ENCODE measurements at regions not wholly inside any gene's neighbourhood (a gene's known extent, or its start where the extent isn't known, plus 50 kb on each side); places are given as distances from the start of the nearest gene placed in this dataset.

- Histone ChIP-seq H3K9me3 (ENCODE audit: insufficient read depth, low read depth, low read length) (no peaks in the 10 kb centered on the region), H3K4me1 (ENCODE audit: insufficient read depth, low read length) (no peaks in the 10 kb centered on the region; the same call in 1 of the 2 replicates), H3K27me3 (ENCODE audit: insufficient read depth, low read length) (no peaks in the 10 kb centered on the region), H3K9ac (ENCODE audit: low read depth, low read length) (no peak overlapping the region), H3K4me3 (ENCODE audit: low read length) (no peak overlapping the region), H3K36me3 (ENCODE audit: insufficient read depth, low read depth, low read length) (no peaks in the 10 kb centered on the region), H3K27ac (ENCODE audit: low read length) (no peak overlapping the region)
These were observed 294.0 kb upstream of the PLSCR5 start for GRCh38 chr3:146899171-146899570.

- Histone ChIP-seq H3K27ac (ENCODE audit: low read length) (no peak overlapping the region), H3K36me3 (ENCODE audit: insufficient read depth, low read depth, low read length) (no peaks in the 10 kb centered on the region), H3K27me3 (ENCODE audit: insufficient read depth, low read length) (no peaks in the 10 kb centered on the region), H3K4me1 (ENCODE audit: insufficient read depth, low read length) (no peaks in the 10 kb centered on the region; the same call in none of the 2 replicates), H3K9ac (ENCODE audit: low read depth, low read length) (no peak overlapping the region), H3K4me3 (ENCODE audit: low read length) (no peak overlapping the region), H3K9me3 (ENCODE audit: insufficient read depth, low read depth, low read length) (no peaks in the 10 kb centered on the region)
These were observed 291.6 kb upstream of the PLSCR5 start for GRCh38 chr3:146896711-146897110.

GRCh38 chr3:146895026-146895749 lies 290.0 kb upstream of the PLSCR5 start:
- no peaks in the 10 kb centered on the region for H3K9me3 ChIP-seq (ENCODE audit: insufficient read depth, low read depth, low read length)
- H3K36me3 ChIP-seq (ENCODE audit: insufficient read depth, low read depth, low read length): no peaks in the 10 kb centered on the region
- no peak overlapping the region for H3K4me3 ChIP-seq (ENCODE audit: low read length)
- H3K27ac ChIP-seq (ENCODE audit: low read length): no peak overlapping the region
- no peaks in the 10 kb centered on the region; the same call in none of the 2 replicates for H3K4me1 ChIP-seq (ENCODE audit: insufficient read depth, low read length)
- H3K9ac ChIP-seq (ENCODE audit: low read depth, low read length): no peak overlapping the region
- H3K27me3 ChIP-seq (ENCODE audit: insufficient read depth, low read length): no peaks in the 10 kb centered on the region

GRCh38 chr3:146894406-146894805 lies 289.3 kb upstream of the PLSCR5 start:
- H3K4me1 ChIP-seq (ENCODE audit: insufficient read depth, low read length): no peaks in the 10 kb centered on the region; the same call in none of the 2 replicates
- H3K9ac ChIP-seq (ENCODE audit: low read depth, low read length): no peak overlapping the region
- no peak overlapping the region for H3K4me3 ChIP-seq (ENCODE audit: low read length)
- no peaks in the 10 kb centered on the region for H3K36me3 ChIP-seq (ENCODE audit: insufficient read depth, low read depth, low read length)
- H3K27me3 ChIP-seq (ENCODE audit: insufficient read depth, low read length): no peaks in the 10 kb centered on the region
- H3K27ac ChIP-seq (ENCODE audit: low read length): no peak overlapping the region
- H3K9me3 ChIP-seq (ENCODE audit: insufficient read depth, low read depth, low read length): no peaks in the 10 kb centered on the region

GRCh38 chr3:146892041-146892440 lies 286.9 kb upstream of the PLSCR5 start:
- Histone ChIP-seq H3K27ac (ENCODE audit: low read length) (no peak overlapping the region), H3K27me3 (ENCODE audit: insufficient read depth, low read length) (no peaks in the 10 kb centered on the region), H3K4me1 (ENCODE audit: insufficient read depth, low read length) (no peaks in the 10 kb centered on the region; the same call in none of the 2 replicates), H3K9ac (ENCODE audit: low read depth, low read length) (no peak overlapping the region), H3K36me3 (ENCODE audit: insufficient read depth, low read depth, low read length) (no peaks in the 10 kb centered on the region), H3K9me3 (ENCODE audit: insufficient read depth, low read depth, low read length) (no peaks in the 10 kb centered on the region), H3K4me3 (ENCODE audit: low read length) (no peak overlapping the region)

- no peaks in the 10 kb centered on the region for H3K9me3 ChIP-seq (ENCODE audit: insufficient read depth, low read depth, low read length)
- no peaks in the 10 kb centered on the region; the same call in 1 of the 2 replicates for H3K4me1 ChIP-seq (ENCODE audit: insufficient read depth, low read length)
- no peak overlapping the region for H3K27ac ChIP-seq (ENCODE audit: low read length)
- H3K9ac ChIP-seq (ENCODE audit: low read depth, low read length): no peak overlapping the region
- H3K36me3 ChIP-seq (ENCODE audit: insufficient read depth, low read depth, low read length): no peaks in the 10 kb centered on the region
- no peaks in the 10 kb centered on the region for H3K27me3 ChIP-seq (ENCODE audit: insufficient read depth, low read length)
- H3K4me3 ChIP-seq (ENCODE audit: low read length): no peak overlapping the region
These were observed 284.5 kb upstream of the PLSCR5 start for GRCh38 chr3:146889626-146890025.

- no peaks in the 10 kb centered on the region for H3K9me3 ChIP-seq (ENCODE audit: insufficient read depth, low read depth, low read length)
- no peaks in the 10 kb centered on the region for H3K27me3 ChIP-seq (ENCODE audit: insufficient read depth, low read length)
- H3K27ac ChIP-seq (ENCODE audit: low read length): no peak overlapping the region
- H3K9ac ChIP-seq (ENCODE audit: low read depth, low read length): no peak overlapping the region
- no peak overlapping the region for H3K4me3 ChIP-seq (ENCODE audit: low read length)
- H3K4me1 ChIP-seq (ENCODE audit: insufficient read depth, low read length): no peaks in the 10 kb centered on the region; the same call in 1 of the 2 replicates
- H3K36me3 ChIP-seq (ENCODE audit: insufficient read depth, low read depth, low read length): no peaks in the 10 kb centered on the region
These were observed 283.0 kb upstream of the PLSCR5 start for GRCh38 chr3:146888176-146888575.

- H3K4me3 ChIP-seq (ENCODE audit: low read length): no peak overlapping the region
These were observed 279.6 kb upstream of the PLSCR5 start for GRCh38 chr3:146884721-146885120.

GRCh38 chr3:146884296-146884695 lies 279.1 kb upstream of the PLSCR5 start:
- Histone ChIP-seq H3K9me3 (ENCODE audit: insufficient read depth, low read depth, low read length) (no peaks in the 10 kb centered on the region), H3K36me3 (ENCODE audit: insufficient read depth, low read depth, low read length) (no peaks in the 10 kb centered on the region), H3K9ac (ENCODE audit: low read depth, low read length) (no peak overlapping the region), H3K27me3 (ENCODE audit: insufficient read depth, low read length) (no peaks in the 10 kb centered on the region), H3K4me3 (ENCODE audit: low read length) (no peak overlapping the region), H3K4me1 (ENCODE audit: insufficient read depth, low read length) (peaks cover 3% of the 10 kb centered on the region; the same call in 1 of the 2 replicates), H3K27ac (ENCODE audit: low read length) (no peak overlapping the region)

More at GRCh38 chr3:146884721-146885120, 279.6 kb upstream of the PLSCR5 start:
- Histone ChIP-seq H3K4me1 (ENCODE audit: insufficient read depth, low read length) (peaks cover 3% of the 10 kb centered on the region; the same call in 1 of the 2 replicates), H3K27me3 (ENCODE audit: insufficient read depth, low read length) (no peaks in the 10 kb centered on the region), H3K9me3 (ENCODE audit: insufficient read depth, low read depth, low read length) (no peaks in the 10 kb centered on the region), H3K9ac (ENCODE audit: low read depth, low read length) (no peak overlapping the region), H3K36me3 (ENCODE audit: insufficient read depth, low read depth, low read length) (no peaks in the 10 kb centered on the region), H3K27ac (ENCODE audit: low read length) (no peak overlapping the region)

GRCh38 chr3:146883288-146883687 lies 278.1 kb upstream of the PLSCR5 start:
- no peak overlapping the region for H3K9ac ChIP-seq (ENCODE audit: low read depth, low read length)
- no peaks in the 10 kb centered on the region for H3K27me3 ChIP-seq (ENCODE audit: insufficient read depth, low read length)
- H3K4me3 ChIP-seq (ENCODE audit: low read length): no peak overlapping the region
- H3K36me3 ChIP-seq (ENCODE audit: insufficient read depth, low read depth, low read length): no peaks in the 10 kb centered on the region
- peaks cover 3% of the 10 kb centered on the region; the same call in 1 of the 2 replicates for H3K4me1 ChIP-seq (ENCODE audit: insufficient read depth, low read length)
- H3K9me3 ChIP-seq (ENCODE audit: insufficient read depth, low read depth, low read length): no peaks in the 10 kb centered on the region
- H3K27ac ChIP-seq (ENCODE audit: low read length): no peak overlapping the region

- H3K4me3 ChIP-seq (ENCODE audit: low read length): no peak overlapping the region
- H3K4me1 ChIP-seq (ENCODE audit: insufficient read depth, low read length): peaks cover 3% of the 10 kb centered on the region; the same call in 1 of the 2 replicates
- no peak overlapping the region for H3K9ac ChIP-seq (ENCODE audit: low read depth, low read length)
These were observed 277.0 kb upstream of the PLSCR5 start for GRCh38 chr3:146881966-146882760.

More at GRCh38 chr3:146881966-146882760, 277.0 kb upstream of the PLSCR5 start:
- no peaks in the 10 kb centered on the region for H3K9me3 ChIP-seq (ENCODE audit: insufficient read depth, low read depth, low read length)
- H3K36me3 ChIP-seq (ENCODE audit: insufficient read depth, low read depth, low read length): no peaks in the 10 kb centered on the region
- H3K27me3 ChIP-seq (ENCODE audit: insufficient read depth, low read length): no peaks in the 10 kb centered on the region
- no peak overlapping the region for H3K27ac ChIP-seq (ENCODE audit: low read length)

Data from iPS-20b (cell line).